Germinal center (tissue), 1 donor: ENCODE measurements at regions not wholly inside any gene's neighbourhood (a gene's known extent, or its start where the extent isn't known, plus 50 kb on each side); places are given as distances from the start of the nearest gene placed in this dataset.
A peak's percentile ranks its signal among the peaks of the same experiment; 100 is the strongest.
"Not testable (repeated sequence)": the region's sequence is repeated elsewhere in the genome, so short reads cannot be mapped to it uniquely, and the experiment has no call there.

Source experiments
- DNase-seq: peaks from one replicate; pipeline ENCODE4 v3.0.0; 2012; ENCODE audit warnings: mixed read lengths, low spot score

- peak; percentile 7 for DNase-seq
Observed at GRCh38 chr7:85890244-85890811, 703.5 kb upstream of the SEMA3D start.

GRCh38 chr7:85887133-85887532 is 700.3 kb upstream of the SEMA3D start:
- no peak for DNase-seq

GRCh38 chr7:85882335-85882734 is 695.5 kb upstream of the SEMA3D start:
- no peak for DNase-seq

GRCh38 chr7:85875398-85875797 is 688.5 kb upstream of the SEMA3D start:
- DNase-seq = no peak

- no peak for DNase-seq
Observed at GRCh38 chr7:85866540-85866939, 679.7 kb upstream of the SEMA3D start.

DNA sequence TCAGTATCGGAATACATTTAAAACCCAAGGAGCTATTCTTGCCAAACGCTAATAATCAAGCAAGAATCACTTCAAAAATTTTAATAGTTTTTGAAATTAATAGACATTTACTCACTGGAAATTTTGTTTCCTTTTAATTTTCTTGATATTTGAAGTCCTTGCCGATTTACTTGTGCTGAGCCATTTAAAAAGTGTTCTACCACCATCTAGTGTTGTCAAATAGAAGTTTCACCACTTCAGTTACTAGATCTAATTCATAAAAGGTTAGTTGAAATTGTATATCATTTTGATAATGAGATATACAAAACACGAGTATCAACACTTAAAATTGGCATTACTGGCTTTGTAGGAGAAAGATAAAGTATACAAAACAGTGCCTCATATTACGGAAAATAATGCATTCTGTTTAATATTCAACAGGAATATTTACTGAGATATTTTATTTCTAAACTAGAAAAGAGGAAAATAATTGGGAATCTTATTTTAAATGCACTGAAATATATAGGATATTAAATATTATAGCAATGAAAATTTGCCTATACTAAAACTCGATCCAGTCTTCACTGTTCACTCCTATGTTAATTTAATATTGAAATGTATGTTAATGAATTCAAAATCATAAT is 664.8 kb upstream of the SEMA3D start:
- DNase-seq = no peak

DNA sequence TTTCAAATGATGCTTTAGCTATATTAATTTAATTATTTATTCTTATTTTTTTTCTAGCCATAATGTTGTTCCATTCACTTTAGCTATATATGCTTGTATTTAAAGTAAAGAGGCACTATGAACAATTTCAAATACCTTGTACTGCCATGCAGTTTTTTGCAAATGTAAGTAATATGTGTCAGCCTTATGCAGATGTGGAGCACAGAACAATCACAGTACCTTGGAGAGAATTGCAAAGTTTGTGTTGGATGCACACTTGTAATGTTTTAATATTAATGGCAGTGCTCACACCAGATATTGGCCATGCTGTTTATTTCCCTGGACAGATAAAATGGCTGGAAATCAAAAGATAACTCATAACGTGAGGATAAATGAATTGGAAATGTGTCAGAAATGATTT is 663.5 kb upstream of the SEMA3D start:
- DNase-seq = no peak

- DNase-seq = no peak
Observed at GRCh38 chr7:85840554-85840953, 653.7 kb upstream of the SEMA3D start.

- no peak for DNase-seq
Observed at GRCh38 chr7:85833066-85833465, 646.2 kb upstream of the SEMA3D start.

- no peak for DNase-seq
Observed at GRCh38 chr7:85830982-85831381, 644.1 kb upstream of the SEMA3D start.

DNA sequence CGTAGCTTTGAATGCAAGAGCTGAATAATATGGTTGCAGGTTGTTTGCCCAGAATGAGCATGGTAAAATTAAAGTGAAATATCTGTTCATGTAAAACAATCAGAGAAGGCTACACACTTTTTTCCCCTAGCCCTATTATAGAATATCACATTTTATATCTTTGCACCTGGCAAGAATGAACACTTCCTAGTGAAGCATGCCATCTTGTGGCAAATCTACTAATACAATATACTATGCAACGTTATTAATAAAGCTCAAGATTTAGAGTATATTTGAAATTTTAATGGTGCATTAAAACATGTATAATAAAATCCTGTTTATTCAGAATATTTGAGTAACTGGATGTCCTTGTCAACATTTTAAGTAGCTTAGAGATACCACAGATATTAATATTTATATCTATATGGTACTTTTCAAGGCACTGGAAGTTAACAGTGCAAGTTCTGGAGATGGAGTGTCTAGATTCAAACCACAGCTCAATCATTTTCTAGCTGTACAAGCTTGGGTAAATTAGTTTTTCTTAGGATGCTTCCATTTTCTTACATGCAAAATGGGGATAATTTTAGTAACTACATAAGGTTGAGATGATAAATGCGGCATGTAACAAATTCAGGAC is 643.1 kb upstream of the SEMA3D start:
- DNase-seq = no peak

GRCh38 chr7:85829176-85829575 is 642.3 kb upstream of the SEMA3D start:
- no peak for DNase-seq

DNA sequence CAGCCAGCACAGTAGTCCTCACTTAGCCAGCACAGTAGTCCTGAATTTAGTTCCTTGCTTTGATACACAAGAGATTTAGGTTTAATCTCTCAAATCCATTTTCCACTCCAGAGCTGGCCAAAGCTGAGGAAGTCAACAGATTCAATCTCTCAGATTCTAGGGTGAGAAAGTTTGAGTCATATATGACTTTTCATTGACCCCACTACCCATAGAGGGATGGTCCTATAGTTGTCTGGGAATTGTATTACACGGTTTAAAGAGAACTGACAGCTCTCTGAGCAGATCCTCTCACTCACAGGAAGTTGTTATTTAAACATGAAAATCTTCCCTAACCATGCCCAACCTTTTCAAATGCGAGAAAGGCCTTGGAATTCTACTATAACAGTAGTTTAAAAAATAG is 641.8 kb upstream of the SEMA3D start:
- DNase-seq = no peak

DNA sequence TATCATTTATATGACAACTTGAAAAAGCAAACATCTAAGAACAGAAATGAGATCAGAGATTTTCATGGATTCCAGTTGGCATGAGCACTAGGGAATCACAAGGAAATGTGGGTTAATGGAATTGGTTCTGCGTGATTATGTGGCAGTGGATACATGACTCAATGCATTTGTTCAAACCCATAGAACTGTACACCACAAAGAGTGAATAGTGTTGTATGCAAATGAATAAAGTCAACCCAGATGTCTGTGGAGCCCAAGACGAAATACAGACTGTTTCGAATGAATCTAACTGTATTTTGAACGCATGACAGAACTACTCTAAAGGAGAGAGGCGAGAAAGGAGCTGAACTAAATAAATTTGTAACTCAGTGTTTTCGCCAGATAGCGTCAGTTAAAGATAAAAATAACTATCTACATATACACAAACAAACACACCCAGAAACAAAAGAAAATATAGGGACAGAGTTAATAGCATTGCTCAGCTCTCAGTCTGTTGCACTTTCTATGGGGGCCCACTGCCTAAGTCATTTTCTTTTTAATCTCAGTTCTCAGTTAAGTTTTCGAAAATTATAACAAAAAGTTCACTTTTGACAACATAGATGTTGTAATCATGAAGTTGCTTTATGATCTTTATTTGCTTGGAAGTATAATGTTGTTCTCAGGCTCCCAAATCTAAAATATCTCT is 636.7 kb upstream of the SEMA3D start:
- no peak for DNase-seq

GRCh38 chr7:85821926-85822325 is 635.1 kb upstream of the SEMA3D start:
- no peak for DNase-seq

DNA sequence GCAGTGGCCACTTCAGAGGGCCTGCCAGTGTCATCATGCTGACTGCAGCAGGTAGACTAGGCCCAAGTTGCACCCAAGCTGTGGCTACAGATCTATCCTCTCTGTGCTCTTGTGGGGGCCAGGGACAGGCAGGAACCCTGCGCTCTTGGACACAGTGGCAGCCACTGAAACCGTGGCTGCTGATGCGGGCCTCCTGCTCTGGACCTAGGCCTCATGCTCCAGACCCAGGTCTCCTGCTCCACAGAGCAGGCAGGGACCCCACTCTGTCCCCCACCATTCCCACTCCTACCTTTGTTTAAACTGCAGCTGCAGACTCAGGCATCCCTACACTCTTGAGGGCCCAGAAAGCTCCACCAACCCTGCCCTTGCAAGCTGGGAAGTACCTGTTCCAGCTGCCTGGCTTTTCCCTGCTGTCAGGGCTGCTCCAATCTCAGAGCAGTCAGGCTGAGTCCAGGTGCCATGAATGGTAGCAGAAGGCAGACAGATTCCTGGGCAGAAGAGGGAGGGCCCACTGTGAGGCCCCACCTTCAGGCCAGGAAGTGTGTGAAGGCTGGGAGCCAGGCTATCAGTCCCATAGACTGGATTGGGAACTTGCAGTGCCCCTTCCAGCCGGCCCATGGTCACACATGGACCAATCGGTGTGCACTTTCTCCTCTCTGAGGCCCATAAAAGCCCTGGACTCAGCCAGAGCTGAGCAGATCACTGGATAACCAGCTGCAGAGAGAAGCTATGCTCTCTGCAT is 634.0 kb upstream of the SEMA3D start:
- DNase-seq = no peak

GRCh38 chr7:85815526-85815925 is 628.7 kb upstream of the SEMA3D start:
- no peak for DNase-seq

GRCh38 chr7:85806321-85806720 is 619.5 kb upstream of the SEMA3D start:
- no peak for DNase-seq

DNA sequence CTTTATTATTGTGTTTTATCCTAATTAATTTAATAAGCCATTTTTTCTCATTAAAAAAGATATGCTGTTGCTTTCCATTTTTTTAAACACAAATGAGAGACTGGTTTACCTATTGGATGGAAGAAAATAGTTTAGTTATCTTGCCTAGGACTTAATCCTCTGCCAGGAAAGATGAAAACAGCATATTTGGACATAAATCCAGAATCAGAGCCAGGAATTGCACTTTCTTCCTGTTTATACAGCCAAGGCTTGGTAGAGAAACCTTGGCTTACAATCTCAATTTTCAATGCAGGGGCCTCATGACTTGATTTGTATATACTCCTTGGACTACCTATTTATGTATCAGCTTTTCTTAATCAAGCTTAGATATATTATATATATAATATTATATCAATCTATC is 618.8 kb upstream of the SEMA3D start:
- DNase-seq = no peak

GRCh38 chr7:85805249-85805648 is 618.4 kb upstream of the SEMA3D start:
- DNase-seq = no peak

DNA sequence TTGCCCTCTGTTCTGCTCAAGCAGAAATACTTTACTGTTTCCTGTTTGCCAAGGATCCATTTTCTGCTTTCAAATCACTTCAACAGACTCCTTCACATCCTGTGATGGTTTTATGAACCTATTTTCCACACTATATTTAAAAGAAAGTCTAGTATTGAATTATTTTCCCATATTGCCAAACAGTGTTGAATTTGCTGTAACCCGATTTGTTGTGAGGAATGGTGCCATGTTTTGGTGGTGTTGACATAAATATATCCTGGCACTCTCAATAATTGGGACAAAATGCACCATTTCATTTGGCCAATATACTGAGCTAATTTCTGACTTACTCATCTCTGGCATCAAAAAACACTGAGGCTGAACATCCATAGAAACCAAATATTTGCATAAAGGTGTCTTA is 615.4 kb upstream of the SEMA3D start:
- no peak for DNase-seq

- DNase-seq = no peak
Observed at GRCh38 chr7:85796956-85797355, 610.1 kb upstream of the SEMA3D start.

DNA sequence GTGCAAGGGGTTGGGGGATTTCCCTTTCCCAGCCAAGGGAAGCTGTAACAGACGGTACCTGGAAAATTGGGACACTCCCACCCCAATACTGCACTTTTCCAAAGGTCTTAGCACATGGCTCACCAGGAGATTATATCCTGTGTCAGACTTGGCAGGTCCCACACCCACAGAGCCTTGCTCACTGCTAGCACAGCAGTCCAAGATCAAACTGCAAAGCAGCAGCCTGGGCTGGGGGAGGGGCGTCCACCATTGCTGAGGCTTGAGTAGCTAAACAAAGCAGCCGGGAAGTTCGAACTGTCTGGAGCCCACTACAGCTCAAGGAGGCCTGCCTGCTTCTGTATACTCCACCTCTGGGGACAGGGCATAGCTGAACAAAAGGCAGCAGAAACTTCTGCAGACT is 604.2 kb upstream of the SEMA3D start:
- DNase-seq = not testable (repeated sequence)
